Muscle of leg (tissue), 3 donors: ENCODE measurements at regions not wholly inside any gene's neighbourhood (a gene's known extent, or its start where the extent isn't known, plus 50 kb on each side); places are given as distances from the start of the nearest gene placed in this dataset.

Source experiments
- DNase-seq: peaks from one replicate; pipeline ENCODE4 v3.0.0; 2013
- H3K27ac ChIP-seq: one replicate; pipeline ENCODE4 v1.5.1; 2013; ENCODE audit warnings: mild to moderate bottlenecking, low read length, control low read depth
- H3K27me3 ChIP-seq: one replicate; pipeline ENCODE4 v1.6.1; 2013; ENCODE audit warnings: low read length; ENCODE audit not compliant: control insufficient read depth, insufficient read depth
- H3K36me3 ChIP-seq: one replicate; pipeline ENCODE4 v1.6.1; 2013; ENCODE audit warnings: low read length; ENCODE audit not compliant: control insufficient read depth, insufficient read depth
- H3K4me1 ChIP-seq: one replicate; pipeline ENCODE4 v1.6.1; 2013; ENCODE audit warnings: low read length; ENCODE audit not compliant: control insufficient read depth, insufficient read depth
- H3K4me3 ChIP-seq: one replicate; pipeline ENCODE4 v1.5.1; 2013; ENCODE audit warnings: low read length, control low read depth
- H3K9me3 ChIP-seq: replicated peaks from 2 replicates; pipeline ENCODE4 v1.6.1; 2013; ENCODE audit warnings: low read depth, low read length; ENCODE audit not compliant: control insufficient read depth
- WGBS: methylation state at CpG from one replicate; pipeline ENCODE4 v1.1.5; 2013; ENCODE audit warnings: missing lambda C conversion rate; ENCODE audit not compliant: insufficient coverage; 5-methylcytosine and 5-hydroxymethylcytosine counted together

GRCh38 chr2:54020793-54021414 is 50.1 kb upstream of the PSME4 start:
- H3K27me3 ChIP-seq: no peaks in the 10 kb centered on the region
- peaks cover 7% of the 10 kb centered on the region for H3K9me3 ChIP-seq
- no peak overlapping the region for H3K27ac ChIP-seq
- H3K36me3 ChIP-seq: peaks cover 3% of the 10 kb centered on the region
- no peak for DNase-seq
- no peaks in the 10 kb centered on the region for H3K4me1 ChIP-seq
- H3K4me3 ChIP-seq: no peak overlapping the region
- WGBS: 93% methylated on average over 4 of the region's 7 CpGs
